Nucleus accumbens (tissue), 56 donors: ENCODE measurements at regions not wholly inside any gene's neighbourhood (a gene's known extent, or its start where the extent isn't known, plus 50 kb on each side); places are given as distances from the start of the nearest gene placed in this dataset.
A peak's percentile ranks its signal among the peaks of the same experiment; 100 is the strongest.

Experiments
- DNase-seq, 56 donors: peaks; one replicate each; lab custom pipeline; 2025; lab: John Stamatoyannopoulos, UW

DNA sequence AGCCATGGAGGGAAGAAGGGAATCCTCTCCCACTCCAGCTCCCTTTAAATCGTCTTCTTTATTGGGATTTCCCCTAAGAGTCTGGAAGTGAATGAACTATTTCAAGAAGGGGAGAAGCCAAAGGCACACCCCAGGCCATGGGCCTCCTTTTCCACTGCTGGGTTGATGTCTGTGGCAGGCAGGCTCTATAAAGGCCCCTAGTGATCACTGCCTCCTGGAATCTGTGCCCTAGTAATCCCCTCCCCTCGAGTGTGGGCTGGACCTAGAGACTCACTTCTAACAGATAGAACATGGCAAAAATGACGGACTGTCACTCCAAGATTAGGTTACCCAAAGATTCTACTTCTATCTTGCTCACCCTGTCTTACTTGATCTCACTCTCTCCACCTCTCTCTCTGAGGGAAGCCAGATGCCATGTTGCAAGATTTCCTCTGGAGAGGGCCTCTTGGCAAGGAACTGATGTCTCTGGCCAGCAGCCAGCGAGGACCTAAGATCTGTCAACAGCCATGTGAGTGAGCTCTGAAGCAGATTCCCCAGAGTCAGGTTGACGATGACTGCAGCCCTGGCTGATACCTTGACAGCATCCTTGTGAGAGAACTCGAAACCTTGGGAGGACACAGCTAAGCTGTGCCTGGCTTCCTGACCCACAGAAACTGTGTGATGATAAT, 444.8 kb downstream of the SOX6 start:
- peak in 8 of 56 donors; percentile 7 to 39 (median 10) for DNase-seq

DNA sequence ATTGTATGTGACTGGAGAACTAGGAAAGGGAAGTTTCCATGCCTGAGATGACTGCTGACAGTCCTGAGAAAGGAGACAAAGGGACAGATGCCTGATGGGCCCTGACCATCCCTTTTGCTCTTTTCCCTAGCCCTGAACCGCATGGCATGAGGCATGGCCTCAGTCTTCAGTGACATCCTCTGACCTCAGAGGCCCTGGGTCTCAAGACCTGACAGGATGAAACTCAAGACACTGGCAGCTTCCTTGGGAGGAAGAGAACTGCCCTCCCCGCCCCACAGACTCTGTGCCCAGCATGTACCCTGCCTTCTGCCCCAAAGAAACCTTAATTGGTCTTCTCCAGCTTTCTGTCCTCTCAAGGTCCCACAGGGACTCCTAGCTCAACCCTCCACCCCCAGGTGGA, 444.1 kb downstream of the SOX6 start:
- no peak for DNase-seq

DNA sequence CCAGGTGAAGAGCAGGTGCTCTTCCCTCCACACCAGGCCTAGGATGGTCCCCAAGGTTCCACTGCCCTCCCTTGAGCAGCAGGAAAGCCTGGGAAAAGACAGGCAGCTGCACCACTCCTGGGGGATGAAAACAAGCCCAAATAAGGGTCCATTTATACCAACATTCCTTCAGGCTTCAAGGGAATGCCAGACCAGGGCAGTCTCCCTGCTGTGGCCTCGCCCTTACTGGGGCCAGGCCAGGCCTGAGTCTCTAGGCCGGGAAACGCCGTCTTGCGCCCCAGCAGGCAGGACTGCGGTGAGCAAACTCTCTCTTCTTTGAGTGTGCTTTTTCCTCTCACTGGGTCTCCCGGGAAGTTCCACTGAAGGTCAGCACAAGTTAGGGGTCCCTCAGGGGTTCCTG, 443.5 kb downstream of the SOX6 start:
- DNase-seq: peak in 1 of 56 donors; percentile 4

DNA sequence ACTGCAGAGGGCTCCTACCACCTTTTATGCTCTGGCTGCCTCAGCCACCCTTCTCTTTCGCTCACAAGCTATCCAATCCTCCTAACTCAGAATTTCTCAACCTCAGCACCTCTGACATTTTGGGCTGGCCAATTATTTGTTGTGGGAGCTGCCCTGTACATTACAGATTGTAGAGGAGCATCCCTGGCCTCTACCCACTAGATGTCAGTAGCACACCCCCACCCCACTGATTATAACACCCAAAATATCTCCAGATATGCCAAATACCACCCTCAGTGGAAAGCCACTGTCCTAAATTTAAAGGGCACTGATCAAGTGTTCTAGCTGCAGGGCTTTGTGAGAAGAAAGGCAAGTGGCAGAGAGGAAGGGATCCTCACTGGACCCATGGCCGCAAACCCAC, 443.1 kb downstream of the SOX6 start:
- DNase-seq: no peak
